Skeletal muscle tissue (tissue), 3 donors: ENCODE measurements at regions not wholly inside any gene's neighbourhood (a gene's known extent, or its start where the extent isn't known, plus 50 kb on each side); places are given as distances from the start of the nearest gene placed in this dataset.

Source experiments
- H3K27ac ChIP-seq: one replicate; pipeline ENCODE4 v1.7.0; 2013; ENCODE audit warnings: mild to moderate bottlenecking, low read depth, low read length, inconsistent platforms
- H3K27me3 ChIP-seq, 3 donors: one replicate each; pipeline ENCODE4 v1.7.0; 2013; ENCODE audit warnings: low read length in 3 of 3; ENCODE audit not compliant: control insufficient read depth in 3 of 3, insufficient read depth in 3 of 3
- H3K36me3 ChIP-seq, 3 donors: one replicate each; pipeline ENCODE4 v1.7.0; 2013; ENCODE audit warnings: low read length in 3 of 3; ENCODE audit not compliant: control insufficient read depth in 3 of 3, insufficient read depth in 3 of 3
- H3K4me1 ChIP-seq, 3 donors: one replicate each; pipeline ENCODE4 v1.7.0; 2013; ENCODE audit warnings: low read length in 3 of 3, mild to moderate bottlenecking in 3 of 3; ENCODE audit not compliant: control insufficient read depth in 3 of 3, insufficient read depth in 3 of 3
- H3K4me3 ChIP-seq, 3 donors: one replicate each; pipeline ENCODE4 v1.7.0; 2013; ENCODE audit warnings: low read length in 3 of 3
- H3K9ac ChIP-seq, 3 donors: one replicate each; pipeline ENCODE4 v1.7.0; 2013; ENCODE audit warnings: low read length in 3 of 3, mild to moderate bottlenecking in 3 of 3, moderate library complexity in 2 of 3, low read depth in 1 of 3
- H3K9me3 ChIP-seq, 3 donors: one replicate each; pipeline ENCODE4 v1.7.0; 2013; ENCODE audit warnings: low read length in 3 of 3; ENCODE audit not compliant: control insufficient read depth in 3 of 3
- donor health status: Osteomylitis.

DNA sequence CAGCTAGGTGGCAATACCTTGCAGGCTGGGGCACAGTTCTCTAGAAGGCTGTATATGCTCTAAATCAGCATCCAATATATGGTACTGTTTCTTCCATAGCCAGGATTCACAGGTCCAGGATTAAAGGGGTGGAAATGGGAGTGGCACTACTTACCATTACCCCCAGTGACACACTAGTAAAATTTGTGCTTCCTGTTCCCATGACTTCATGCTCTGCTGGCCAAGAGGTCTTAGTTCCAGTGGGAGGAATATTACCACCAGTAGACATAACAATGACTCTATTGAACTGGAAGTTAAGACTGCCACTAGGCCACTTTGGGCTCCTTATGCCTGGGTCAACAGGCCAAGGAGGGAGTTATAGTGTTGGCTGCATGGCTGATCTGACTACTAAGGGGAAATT is 174.3 kb upstream of the TNFAIP3 start:
- Histone ChIP-seq H3K4me3 (no peak overlapping the region), H3K27ac (no peak overlapping the region)

DNA sequence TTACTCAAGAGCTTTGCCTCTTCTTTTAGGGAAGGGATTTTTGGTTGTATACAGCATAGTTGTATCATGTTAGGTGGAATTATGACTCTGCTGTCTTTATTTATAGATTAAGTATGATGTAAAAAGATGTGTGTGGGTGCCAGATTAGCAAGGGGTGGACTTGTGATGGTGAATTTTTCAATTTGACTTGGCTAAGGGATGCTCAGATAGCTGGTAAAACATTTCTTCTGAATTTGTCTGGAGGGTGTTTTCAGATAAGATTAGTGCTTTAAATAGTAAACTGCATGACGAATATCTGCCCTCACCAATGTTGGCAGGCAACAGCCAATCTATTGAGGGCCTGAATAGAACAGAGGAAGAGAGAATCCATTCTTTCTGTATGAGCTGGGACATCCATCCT is 173.3 kb upstream of the TNFAIP3 start:
- no peak overlapping the region for H3K27ac ChIP-seq
- H3K9ac ChIP-seq: no peak overlapping the region
- no peaks in the 10 kb centered on the region for H3K27me3 ChIP-seq
- H3K4me3 ChIP-seq: no peak overlapping the region
- H3K9me3 ChIP-seq: no peaks in the 10 kb centered on the region
- no peaks in the 10 kb centered on the region for H3K36me3 ChIP-seq
- H3K4me1 ChIP-seq: peaks cover 0 to 6% (median 3%) of the 10 kb centered on the region in 3 donors

More for the DNA sequence above, 174.3 kb upstream of the TNFAIP3 start:
- H3K4me1 ChIP-seq: peaks cover 0 to 6% (median 3%) of the 10 kb centered on the region in 3 donors
- H3K36me3 ChIP-seq: no peaks in the 10 kb centered on the region
- no peaks in the 10 kb centered on the region for H3K9me3 ChIP-seq
- H3K9ac ChIP-seq: no peak overlapping the region
- H3K27me3 ChIP-seq: no peaks in the 10 kb centered on the region

- Histone ChIP-seq H3K27me3 (no peaks in the 10 kb centered on the region), H3K4me3 (no peak overlapping the region), H3K27ac (no peak overlapping the region), H3K36me3 (no peaks in the 10 kb centered on the region), H3K9ac (no peak overlapping the region), H3K4me1 (peaks cover 0 to 8% (median 6%) of the 10 kb centered on the region in 3 donors), H3K9me3 (no peaks in the 10 kb centered on the region)
These were observed 170.3 kb upstream of the TNFAIP3 start for GRCh38 chr6:137696765-137697164.

- Histone ChIP-seq H3K4me1 (peaks cover 2 to 13% (median 11%) of the 10 kb centered on the region in 3 donors), H3K9me3 (no peaks in the 10 kb centered on the region), H3K4me3 (no peak overlapping the region), H3K27me3 (no peaks in the 10 kb centered on the region), H3K27ac (no peak overlapping the region), H3K9ac (no peak overlapping the region), H3K36me3 (no peaks in the 10 kb centered on the region)
These were observed 169.7 kb upstream of the TNFAIP3 start for GRCh38 chr6:137697267-137697938.

GRCh38 chr6:137698636-137699030 is 168.4 kb upstream of the TNFAIP3 start:
- H3K9ac ChIP-seq: no peak overlapping the region
- H3K4me3 ChIP-seq: no peak overlapping the region
- no peaks in the 10 kb centered on the region for H3K9me3 ChIP-seq
- no peaks in the 10 kb centered on the region for H3K27me3 ChIP-seq
- H3K36me3 ChIP-seq: no peaks in the 10 kb centered on the region
- H3K27ac ChIP-seq: no peak overlapping the region
- peaks cover 6 to 20% (median 19%) of the 10 kb centered on the region in 3 donors for H3K4me1 ChIP-seq

DNA sequence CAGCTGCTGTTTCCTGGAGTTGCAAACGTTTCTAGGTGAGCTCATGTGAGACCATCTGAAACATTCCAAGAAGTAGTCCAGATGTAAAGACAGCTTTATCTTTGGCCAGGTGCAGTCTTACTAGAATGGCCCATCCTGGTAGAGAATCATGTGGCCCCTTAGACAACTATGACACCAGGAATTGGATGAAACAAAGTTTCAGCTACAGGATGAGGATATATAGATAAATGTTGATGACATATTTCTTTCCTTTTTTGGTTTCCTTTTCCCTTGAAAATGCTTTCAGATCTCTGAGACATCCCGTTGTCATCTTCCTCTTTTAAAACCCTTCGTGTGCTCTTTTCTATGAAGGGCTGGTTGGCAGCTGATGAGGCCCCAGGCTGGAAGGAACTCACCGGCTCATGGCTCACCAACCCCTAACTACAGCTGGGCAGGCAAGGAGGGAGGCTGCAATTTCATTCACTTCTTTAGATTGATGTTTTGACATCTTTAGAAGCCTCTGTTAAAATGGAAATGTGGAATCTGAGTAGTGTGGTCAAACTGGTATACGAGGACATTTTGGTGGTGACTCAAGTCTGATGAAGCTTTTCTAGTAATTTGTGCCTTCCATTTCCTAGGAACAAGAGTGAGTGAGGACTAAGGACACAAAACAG is 167.9 kb upstream of the TNFAIP3 start:
- Histone ChIP-seq H3K4me1 (peaks cover 6 to 20% (median 19%) of the 10 kb centered on the region in 3 donors), H3K4me3 (no peak overlapping the region), H3K36me3 (no peaks in the 10 kb centered on the region), H3K27ac (no peak overlapping the region), H3K27me3 (no peaks in the 10 kb centered on the region), H3K9me3 (no peaks in the 10 kb centered on the region), H3K9ac (no peak overlapping the region)

GRCh38 chr6:137700161-137700560 is 166.9 kb upstream of the TNFAIP3 start:
- peaks cover 6 to 20% (median 19%) of the 10 kb centered on the region in 3 donors for H3K4me1 ChIP-seq
- no peak overlapping the region for H3K27ac ChIP-seq
- H3K36me3 ChIP-seq: no peaks in the 10 kb centered on the region
- no peak overlapping the region for H3K9ac ChIP-seq
- H3K9me3 ChIP-seq: no peaks in the 10 kb centered on the region
- no peak overlapping the region for H3K4me3 ChIP-seq
- H3K27me3 ChIP-seq: no peaks in the 10 kb centered on the region

GRCh38 chr6:137700751-137701477 is 166.1 kb upstream of the TNFAIP3 start:
- no peak overlapping the region for H3K27ac ChIP-seq
- peaks cover 6 to 20% (median 19%) of the 10 kb centered on the region in 3 donors for H3K4me1 ChIP-seq
- no peaks in the 10 kb centered on the region for H3K36me3 ChIP-seq

DNA sequence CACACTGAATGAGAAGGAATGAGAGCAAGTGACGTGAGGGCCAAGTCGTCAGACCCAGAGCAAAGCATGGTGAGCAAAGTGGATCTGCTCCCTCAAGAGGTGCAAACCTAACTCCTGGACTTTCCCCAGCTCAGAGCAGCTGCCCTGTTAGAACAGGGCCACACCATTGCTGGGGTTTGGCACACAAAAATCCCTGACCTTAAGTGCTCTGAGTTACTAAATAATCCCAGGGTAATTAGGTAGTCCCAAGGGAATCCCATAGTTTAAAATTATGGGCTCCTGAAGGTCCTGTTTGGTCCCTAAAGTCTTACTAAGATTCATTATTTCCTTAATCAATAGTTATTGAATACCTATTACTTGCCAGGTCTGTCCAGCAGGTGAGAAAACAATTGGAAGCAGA is 165.1 kb upstream of the TNFAIP3 start:
- no peak overlapping the region for H3K9ac ChIP-seq
- no peaks in the 10 kb centered on the region for H3K9me3 ChIP-seq
- peaks cover 6 to 20% (median 19%) of the 10 kb centered on the region in 3 donors for H3K4me1 ChIP-seq
- no peaks in the 10 kb centered on the region for H3K36me3 ChIP-seq
- H3K4me3 ChIP-seq: no peak overlapping the region
- H3K27ac ChIP-seq: peak overlapping the region; percentile 77
- H3K27me3 ChIP-seq: no peaks in the 10 kb centered on the region

More at GRCh38 chr6:137700751-137701477, 166.1 kb upstream of the TNFAIP3 start:
- Histone ChIP-seq H3K9ac (no peak overlapping the region), H3K27me3 (no peaks in the 10 kb centered on the region), H3K9me3 (no peaks in the 10 kb centered on the region), H3K4me3 (no peak overlapping the region)
